LNCAP (cell line): ENCODE measurements at regions not wholly inside any gene's neighbourhood (a gene's known extent, or its start where the extent isn't known, plus 50 kb on each side); places are given as distances from the start of the nearest gene placed in this dataset.

Source experiments
- TF ChIP-seq, protein P1 (sequence below): fragments of 450-650 bp; IDR thresholded peaks from 2 replicates; pipeline ENCODE4 v1.5.1; 2017; ENCODE audit warnings: mild to moderate bottlenecking

DNA sequence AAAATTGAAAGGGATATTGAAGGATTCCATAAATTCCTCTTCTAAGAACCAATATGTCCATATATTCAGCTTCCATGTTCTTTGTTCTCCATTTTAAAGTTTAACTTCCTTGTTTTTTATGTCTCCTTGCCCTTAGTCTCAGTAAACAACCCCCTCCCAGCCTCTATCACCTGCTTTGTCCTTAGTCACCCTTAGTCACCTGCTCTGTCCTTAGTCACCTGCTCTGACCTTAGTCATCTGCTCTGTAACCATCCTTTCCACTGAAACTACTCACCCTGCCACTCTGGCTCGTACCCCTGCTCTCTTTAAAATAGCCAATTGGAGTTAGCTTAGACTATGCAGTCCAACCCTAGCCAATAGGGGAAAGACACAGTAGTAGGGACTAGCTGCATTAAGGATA lies 136.2 kb upstream of the TMEM106B start:
- TF ChIP-seq, protein P1, sequence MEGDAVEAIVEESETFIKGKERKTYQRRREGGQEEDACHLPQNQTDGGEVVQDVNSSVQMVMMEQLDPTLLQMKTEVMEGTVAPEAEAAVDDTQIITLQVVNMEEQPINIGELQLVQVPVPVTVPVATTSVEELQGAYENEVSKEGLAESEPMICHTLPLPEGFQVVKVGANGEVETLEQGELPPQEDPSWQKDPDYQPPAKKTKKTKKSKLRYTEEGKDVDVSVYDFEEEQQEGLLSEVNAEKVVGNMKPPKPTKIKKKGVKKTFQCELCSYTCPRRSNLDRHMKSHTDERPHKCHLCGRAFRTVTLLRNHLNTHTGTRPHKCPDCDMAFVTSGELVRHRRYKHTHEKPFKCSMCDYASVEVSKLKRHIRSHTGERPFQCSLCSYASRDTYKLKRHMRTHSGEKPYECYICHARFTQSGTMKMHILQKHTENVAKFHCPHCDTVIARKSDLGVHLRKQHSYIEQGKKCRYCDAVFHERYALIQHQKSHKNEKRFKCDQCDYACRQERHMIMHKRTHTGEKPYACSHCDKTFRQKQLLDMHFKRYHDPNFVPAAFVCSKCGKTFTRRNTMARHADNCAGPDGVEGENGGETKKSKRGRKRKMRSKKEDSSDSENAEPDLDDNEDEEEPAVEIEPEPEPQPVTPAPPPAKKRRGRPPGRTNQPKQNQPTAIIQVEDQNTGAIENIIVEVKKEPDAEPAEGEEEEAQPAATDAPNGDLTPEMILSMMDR: no peak

DNA sequence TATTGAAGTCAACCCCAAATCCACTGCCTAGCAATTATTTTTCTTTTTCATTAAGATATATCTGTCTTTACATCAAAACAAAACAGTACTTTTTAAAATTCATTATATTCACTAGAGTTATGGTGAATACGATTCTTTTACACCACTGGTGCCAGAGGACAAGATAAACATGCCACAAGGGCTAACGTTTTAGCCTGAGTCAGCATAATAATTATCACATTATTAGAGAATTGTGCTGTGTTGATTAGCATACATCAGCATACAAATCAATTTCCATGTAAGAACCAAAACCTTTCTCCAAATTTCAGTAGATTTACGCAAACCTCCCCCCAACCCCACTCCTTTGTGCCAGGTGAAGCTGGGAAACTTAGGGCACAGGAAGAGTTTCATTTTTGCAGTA lies 131.1 kb upstream of the TMEM106B start:
- TF ChIP-seq, protein P1: no peak

DNA sequence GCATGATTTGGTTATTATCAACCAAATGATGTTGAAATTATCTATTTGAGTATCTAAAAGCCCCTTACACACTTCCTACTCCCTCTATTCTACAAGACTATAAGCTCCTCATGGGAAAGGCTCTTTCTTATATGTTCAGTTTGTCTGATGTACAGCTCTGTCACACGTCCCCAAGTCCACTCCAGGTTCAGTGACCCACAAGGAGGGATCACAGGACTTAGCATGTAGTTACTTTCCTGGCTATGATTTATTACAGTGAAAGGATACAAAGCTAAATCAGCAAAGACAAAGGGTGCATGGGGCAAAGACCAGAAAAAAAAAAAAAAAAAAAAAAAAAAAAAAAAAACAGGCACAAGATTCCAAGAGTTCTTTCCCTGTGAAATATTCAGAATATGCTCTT lies 125.6 kb upstream of the TMEM106B start:
- TF ChIP-seq, protein P1: no peak

DNA sequence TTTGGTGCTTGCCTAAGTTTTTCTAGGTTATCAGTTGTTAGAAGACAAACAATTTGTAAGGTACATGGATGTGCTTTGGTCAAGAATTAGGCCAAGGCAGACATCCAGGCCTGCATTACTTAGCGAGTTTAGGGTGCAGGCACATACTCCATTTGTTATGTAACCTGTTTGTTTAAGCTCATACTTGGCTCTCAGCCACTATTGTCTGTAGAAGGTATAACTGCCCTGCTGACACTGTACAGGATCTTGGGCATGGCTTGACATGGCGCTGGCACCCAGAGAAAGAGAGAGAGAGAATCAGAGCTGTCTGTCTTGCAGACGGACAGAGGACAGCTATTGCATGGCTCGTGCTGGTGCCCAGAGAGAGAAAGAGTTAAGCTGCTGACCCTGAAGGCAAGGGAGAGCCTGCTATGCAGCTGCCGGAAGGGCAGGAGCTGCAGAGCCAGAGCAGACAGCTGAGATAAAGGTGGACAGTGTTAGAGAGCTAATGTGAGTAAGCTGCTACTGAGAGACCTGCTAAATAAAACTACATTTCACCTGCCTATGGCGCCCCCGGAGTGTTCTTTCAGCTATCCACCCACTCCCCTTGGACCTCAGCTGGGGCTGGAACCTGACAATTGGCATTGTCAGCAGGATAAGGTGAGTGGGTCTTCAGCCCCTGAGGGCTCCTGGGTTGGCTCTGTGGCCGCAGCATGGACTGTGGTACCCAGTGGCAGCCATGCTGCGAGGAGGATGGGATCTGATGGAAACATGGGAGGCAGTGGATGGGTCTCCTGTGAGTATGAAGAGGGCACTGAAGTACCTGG lies 120.9 kb upstream of the TMEM106B start:
- TF ChIP-seq, protein P1: no peak

DNA sequence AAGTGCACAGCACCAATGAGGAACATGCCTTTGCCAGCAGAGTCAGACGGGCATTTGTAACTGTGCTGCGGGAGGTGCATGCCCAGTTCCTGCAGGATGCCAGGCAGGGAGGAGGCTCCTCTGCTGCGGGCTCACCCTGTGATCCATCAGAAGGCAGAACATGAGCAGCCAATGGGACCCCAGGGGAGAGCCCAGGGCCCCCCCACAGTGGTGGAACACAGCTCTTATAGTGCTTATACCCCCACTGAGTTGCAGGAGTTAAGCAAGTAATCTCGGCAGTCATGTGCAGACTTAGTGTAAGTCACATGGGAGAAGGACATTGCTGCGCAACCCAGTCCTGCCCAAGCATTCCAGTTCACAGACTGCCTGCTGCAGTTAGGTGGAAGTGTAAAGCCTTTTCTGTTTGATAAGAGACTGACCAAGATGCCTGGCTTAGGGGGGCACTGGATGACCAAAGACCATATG lies 120.3 kb upstream of the TMEM106B start:
- TF ChIP-seq, protein P1: no peak

DNA sequence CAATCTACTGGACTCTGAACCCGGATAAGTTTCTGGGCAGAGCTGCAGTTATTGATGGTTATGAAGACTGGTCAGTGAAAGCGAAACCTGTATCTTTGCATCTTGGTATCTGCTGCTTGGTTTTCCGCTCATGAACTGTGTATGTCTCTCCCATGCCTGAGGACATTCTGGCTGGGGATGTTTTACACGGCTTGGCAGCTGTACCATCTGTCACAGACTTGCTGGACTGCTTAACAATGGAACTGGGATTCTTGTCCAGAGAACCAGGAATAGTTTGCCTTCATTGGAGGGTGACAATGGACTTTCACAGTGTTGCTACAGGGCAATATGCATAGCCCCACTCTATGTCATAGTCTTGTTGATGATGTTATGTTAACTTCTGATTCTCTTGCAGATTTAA lies 119.9 kb upstream of the TMEM106B start:
- TF ChIP-seq, protein P1: no peak

DNA sequence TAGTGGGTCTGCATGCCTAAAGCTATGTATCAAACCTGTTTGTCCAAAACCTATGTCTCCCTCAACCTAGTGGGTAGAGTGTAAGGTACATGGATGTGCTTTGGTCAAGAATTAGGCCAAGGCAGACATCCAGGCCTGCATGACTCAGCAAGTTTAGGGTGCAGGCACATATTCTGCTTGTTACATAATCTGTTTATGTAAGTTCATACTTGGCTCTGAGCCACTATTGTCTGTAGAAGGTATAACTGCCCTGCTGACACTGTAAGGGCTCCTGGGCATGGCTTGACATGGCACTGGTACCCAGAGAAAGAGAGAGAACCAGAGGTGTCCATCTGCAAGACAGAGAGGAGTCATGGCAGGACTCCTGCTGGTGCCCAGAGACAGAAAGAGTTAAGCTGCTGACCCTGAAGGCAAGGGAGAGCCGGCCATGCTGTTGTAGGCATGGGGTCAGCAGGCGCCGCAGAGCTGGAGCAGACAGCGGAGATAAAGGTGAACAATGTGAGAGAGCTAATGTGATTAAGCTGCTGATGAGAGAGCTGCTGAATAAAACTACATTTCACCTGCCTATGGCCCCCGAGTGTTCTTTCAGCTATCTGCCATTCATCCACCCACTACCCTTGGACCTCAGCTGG lies 118.5 kb upstream of the TMEM106B start:
- TF ChIP-seq, protein P1: no peak
